MM.1S (cell line): ENCODE measurements at regions not wholly inside any gene's neighbourhood (a gene's known extent, or its start where the extent isn't known, plus 50 kb on each side); places are given as distances from the start of the nearest gene placed in this dataset.

ENCODE experiments used
- DNase-seq: peaks from one replicate; pipeline ENCODE4 v3.0.0-alpha.2; 2015
- H2AFZ ChIP-seq: fragments of 300-600 bp; sonication (generic); 2 replicates; pipeline ENCODE4 v1.6.0; 2016; ENCODE audit warnings: antibody characterized with exemption, low read length
- H3F3A ChIP-seq: fragments of 300-600 bp; sonication (generic); 2 replicates; pipeline ENCODE4 v1.6.1; 2016; ENCODE audit warnings: mild to moderate bottlenecking, antibody characterized with exemption, low read length, moderate library complexity, mixed read lengths; ENCODE audit not compliant: insufficient read depth
- H3K27ac ChIP-seq: fragments of 300-600 bp; sonication (generic); 2 replicates; pipeline ENCODE4 v1.5.1; 2016; ENCODE audit warnings: mild to moderate bottlenecking, low read length
- H3K27me3 ChIP-seq: fragments of 300-600 bp; sonication (generic); replicated peaks from 2 replicates; pipeline ENCODE4 v1.6.0; 2016; ENCODE audit warnings: low read length; ENCODE audit not compliant: insufficient read depth
- H3K36me3 ChIP-seq: fragments of 300-600 bp; sonication (generic); replicated peaks from 2 replicates; pipeline ENCODE4 v1.6.1; 2016; ENCODE audit warnings: mild to moderate bottlenecking, low read length, mixed read lengths; ENCODE audit not compliant: insufficient read depth
- H3K4me1 ChIP-seq: fragments of 300-600 bp; sonication (generic); 2 replicates; pipeline ENCODE4 v1.6.1; 2016; ENCODE audit warnings: low read length, mixed read lengths
- H3K4me2 ChIP-seq: fragments of 300-600 bp; sonication (generic); 2 replicates; pipeline ENCODE4 v1.6.0; 2016; ENCODE audit warnings: low read depth, low read length
- H3K4me3 ChIP-seq: fragments of 300-600 bp; sonication (generic); 2 replicates; pipeline ENCODE4 v1.5.1; 2016; ENCODE audit warnings: low read length, mixed read lengths
- H3K79me2 ChIP-seq: fragments of 300-600 bp; sonication (generic); 2 replicates; pipeline ENCODE4 v1.6.1; 2016; ENCODE audit warnings: mixed run types, low read length, mixed read lengths
- H3K9ac ChIP-seq: fragments of 300-600 bp; sonication (generic); 2 replicates; pipeline ENCODE4 v1.6.1; 2016; ENCODE audit warnings: low read length, mixed read lengths
- H3K9me2 ChIP-seq: fragments of 300-600 bp; sonication (generic); replicated peaks from 2 replicates; pipeline ENCODE4 v1.6.1; 2016; ENCODE audit warnings: mild to moderate bottlenecking, low read length, mixed read lengths; ENCODE audit not compliant: insufficient read depth
- H3K9me3 ChIP-seq: fragments of 300-600 bp; sonication (generic); replicated peaks from 2 replicates; pipeline ENCODE4 v1.6.1; 2016; ENCODE audit warnings: mild to moderate bottlenecking, low read length, mixed read lengths; ENCODE audit not compliant: insufficient read depth
- H4K20me1 ChIP-seq: fragments of 300-600 bp; sonication (generic); 2 replicates; pipeline ENCODE4 v1.6.1; 2016; ENCODE audit warnings: mild to moderate bottlenecking, low read length, moderate library complexity, mixed read lengths; ENCODE audit not compliant: insufficient read depth
- CTCF ChIP-seq: fragments of 300-600 bp; sonication (generic); IDR thresholded peaks from 2 replicates; pipeline ENCODE4 v1.5.1; 2016; ENCODE audit warnings: antibody characterized with exemption, low read length, mixed read lengths
- EZH2 ChIP-seq: fragments of 300-600 bp; sonication (generic); optimal IDR thresholded peaks from 2 replicates; pipeline ENCODE3; 2017; ENCODE audit warnings: low read depth, mild to moderate bottlenecking, antibody characterized with exemption, low read length, mixed read lengths
- EZH2phosphoT487 ChIP-seq: fragments of 300-600 bp; sonication (generic); IDR thresholded peaks from 2 replicates; pipeline ENCODE4 v1.6.1; 2018; ENCODE audit warnings: antibody characterized with exemption, low read length

- H3K9ac ChIP-seq = no peak overlapping the region
- TF ChIP-seq CTCF (no peak), EZH2phosphoT487 (no peak), EZH2 (no peak)
- H3K9me2 ChIP-seq = no peaks in the 10 kb centered on the region
- no peaks in the 10 kb centered on the region for H3K27me3 ChIP-seq
- no peaks in the 10 kb centered on the region for H3K36me3 ChIP-seq
- H3K4me1 ChIP-seq = peaks cover 5% of the 10 kb centered on the region; the same call in 1 of the 2 replicates
- no peaks in the 10 kb centered on the region for H3F3A ChIP-seq
- H3K4me2 ChIP-seq = no peak overlapping the region
- no peak overlapping the region for H3K4me3 ChIP-seq
- H2AFZ ChIP-seq = no peak overlapping the region
- no peaks in the 10 kb centered on the region for H3K9me3 ChIP-seq
- no peak overlapping the region for H3K27ac ChIP-seq
- DNase-seq = no peak
- H3K79me2 ChIP-seq = no peaks in the 10 kb centered on the region
- H4K20me1 ChIP-seq = no peaks in the 10 kb centered on the region
Measured at GRCh38 chr9:82148426-82148810, 159.8 kb downstream of the SPATA31D1 start.

DNA sequence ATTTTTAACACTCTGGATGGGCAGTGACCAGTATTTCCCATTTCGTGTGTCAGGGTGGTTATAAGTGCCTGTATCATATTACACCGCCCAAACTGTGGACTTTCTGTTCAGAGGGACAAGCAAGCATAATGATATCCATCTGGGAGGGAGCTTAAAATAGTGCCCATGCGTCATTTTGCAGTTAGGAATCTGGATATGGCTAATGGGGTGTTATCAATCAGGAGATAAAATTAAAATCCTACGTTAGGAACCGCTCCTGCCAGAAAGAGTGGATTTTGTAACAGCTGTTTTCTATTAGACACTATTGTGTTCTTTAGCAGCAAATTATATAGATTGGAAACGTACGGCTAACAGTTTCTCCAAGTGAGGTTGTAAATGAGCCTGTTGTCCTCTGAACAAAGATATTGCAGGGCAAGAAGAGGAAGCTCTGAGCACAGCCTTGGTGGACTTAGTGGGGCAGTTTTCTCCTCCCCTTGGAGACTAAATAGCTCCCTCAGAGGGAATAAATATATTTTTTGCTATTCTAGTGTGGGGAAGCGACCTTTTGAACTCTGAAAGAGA is 160.4 kb downstream of the SPATA31D1 start:
- Histone ChIP-seq H3K27ac (no peak overlapping the region), H3K9me2 (no peaks in the 10 kb centered on the region), H3K27me3 (no peaks in the 10 kb centered on the region), H4K20me1 (no peaks in the 10 kb centered on the region), H3K9ac (no peak overlapping the region), H3K79me2 (no peaks in the 10 kb centered on the region), H3K36me3 (no peaks in the 10 kb centered on the region), H3F3A (no peaks in the 10 kb centered on the region), H3K4me3 (no peak overlapping the region), H3K4me2 (no peak overlapping the region), H3K9me3 (no peaks in the 10 kb centered on the region), H2AFZ (no peak overlapping the region), H3K4me1 (peaks cover 5% of the 10 kb centered on the region; the same call in 1 of the 2 replicates)
- no peak for TF ChIP-seq EZH2phosphoT487
- TF ChIP-seq EZH2 = no peak
- TF ChIP-seq CTCF = no peak
- DNase-seq = no peak

DNA sequence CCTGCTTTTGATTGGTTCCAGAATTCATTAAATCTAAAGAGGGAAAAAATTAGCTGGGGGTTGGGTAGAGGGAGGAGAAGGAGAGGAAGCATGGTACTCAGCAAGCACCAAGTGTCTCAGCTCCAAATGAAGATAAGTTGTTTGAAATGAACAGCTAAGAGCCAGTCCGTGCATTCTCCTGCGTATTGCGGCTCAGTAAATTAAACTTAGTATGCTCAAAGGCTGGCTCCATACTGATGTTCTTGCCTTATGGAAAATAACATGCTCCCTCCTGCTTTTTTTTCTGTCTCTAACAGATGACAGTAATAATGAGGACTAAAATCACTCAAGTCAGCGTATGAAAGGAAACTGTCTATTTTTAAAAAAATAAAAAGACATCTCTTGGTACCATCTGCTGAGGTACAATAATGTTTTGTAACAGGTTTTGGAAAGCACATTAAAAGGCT is 161.0 kb downstream of the SPATA31D1 start:
- Histone ChIP-seq H3K4me1 (peaks cover 6% of the 10 kb centered on the region; the same call in 1 of the 2 replicates), H3K9me3 (no peaks in the 10 kb centered on the region), H3K36me3 (no peaks in the 10 kb centered on the region), H3F3A (no peaks in the 10 kb centered on the region), H4K20me1 (no peaks in the 10 kb centered on the region), H3K9me2 (no peaks in the 10 kb centered on the region), H3K4me3 (no peak overlapping the region), H3K4me2 (no peak overlapping the region), H3K9ac (no peak overlapping the region), H2AFZ (no peak overlapping the region), H3K27me3 (no peaks in the 10 kb centered on the region), H3K79me2 (no peaks in the 10 kb centered on the region), H3K27ac (no peak overlapping the region)
- DNase-seq = no peak
- TF ChIP-seq CTCF (no peak), EZH2 (no peak), EZH2phosphoT487 (no peak)
